Neutrophil (primary cell): ENCODE measurements at regions not wholly inside any gene's neighbourhood (a gene's known extent, or its start where the extent isn't known, plus 50 kb on each side); places are given as distances from the start of the nearest gene placed in this dataset.
A peak's percentile ranks its signal among the peaks of the same experiment; 100 is the strongest.

Source experiments
- H3K27ac ChIP-seq: fragments of 200-600 bp; sonication (generic); 2 replicates; pipeline ENCODE4 v1.5.1; 2016; ENCODE audit warnings: mild to moderate bottlenecking, moderate library complexity
- H3K27me3 ChIP-seq: fragments of 200-600 bp; sonication (generic); 2 replicates; pipeline ENCODE4 v1.6.0; 2016; ENCODE audit warnings: mild to moderate bottlenecking
- H3K36me3 ChIP-seq: fragments of 200-600 bp; sonication (generic); 2 replicates; pipeline ENCODE4 v1.5.1; 2017
- H3K4me1 ChIP-seq, 2 experiments: fragments of 200-600 bp in 1 of 2; sonication (generic) in 1 of 2; 1 replicate in 1 of 2; 2 replicates in 1 of 2; pipeline versions ENCODE4 v1.5.1 to v1.6.1; 2013 to 2016; ENCODE audit warnings: low read depth in 1 of 2, low read length in 1 of 2, mild to moderate bottlenecking in 1 of 2, moderate library complexity in 1 of 2; ENCODE audit not compliant: control insufficient read depth in 1 of 2, insufficient read depth in 1 of 2
- H3K4me3 ChIP-seq, 2 experiments: fragments of 200-600 bp in 1 of 2; sonication (generic) in 1 of 2; 1 replicate in 1 of 2; 2 replicates in 1 of 2; pipeline ENCODE4 v1.5.1; 2013 to 2016; ENCODE audit warnings: low read depth in 1 of 2, low read length in 1 of 2, mild to moderate bottlenecking in 1 of 2, moderate library complexity in 1 of 2
- H3K9me3 ChIP-seq: fragments of 200-600 bp; sonication (generic); 2 replicates; pipeline ENCODE4 v1.5.1; 2016
- CTCF ChIP-seq: fragments of 200-600 bp; sonication (generic); IDR thresholded peaks from 2 replicates; pipeline ENCODE4 v1.5.1; 2016; ENCODE audit warnings: antibody characterized with exemption

GRCh38 chr5:87782916-87783315 lies 370.2 kb upstream of the CCNH start:
- Histone ChIP-seq H3K9me3 (no peaks in the 10 kb centered on the region), H3K36me3 (no peaks in the 10 kb centered on the region), H3K27ac (no peak overlapping the region), H3K4me3 (no peak overlapping the region), H3K4me1 (no peaks in the 10 kb centered on the region), H3K27me3 (peaks cover 67% of the 10 kb centered on the region)
- TF ChIP-seq CTCF: no peak

GRCh38 chr5:87781976-87782375 lies 369.2 kb upstream of the CCNH start:
- Histone ChIP-seq H3K27ac (no peak overlapping the region), H3K4me3 (no peak overlapping the region), H3K4me1 (no peaks in the 10 kb centered on the region), H3K9me3 (no peaks in the 10 kb centered on the region), H3K36me3 (no peaks in the 10 kb centered on the region), H3K27me3 (peaks cover 76% of the 10 kb centered on the region)
- no peak for TF ChIP-seq CTCF

GRCh38 chr5:87780831-87781760 lies 368.4 kb upstream of the CCNH start:
- Histone ChIP-seq H3K4me1 (no peaks in the 10 kb centered on the region), H3K27ac (no peak overlapping the region), H3K9me3 (no peaks in the 10 kb centered on the region), H3K36me3 (no peaks in the 10 kb centered on the region), H3K4me3 (no peak overlapping the region), H3K27me3 (peaks cover 78% of the 10 kb centered on the region)
- TF ChIP-seq CTCF: peak; percentile 14

GRCh38 chr5:87778876-87779275 lies 366.1 kb upstream of the CCNH start:
- Histone ChIP-seq H3K4me1 (no peaks in the 10 kb centered on the region), H3K27ac (no peak overlapping the region), H3K4me3 (no peak overlapping the region), H3K36me3 (no peaks in the 10 kb centered on the region), H3K27me3 (peaks cover 62% of the 10 kb centered on the region), H3K9me3 (no peaks in the 10 kb centered on the region)
- no peak for TF ChIP-seq CTCF

GRCh38 chr5:87777877-87778276 lies 365.1 kb upstream of the CCNH start:
- Histone ChIP-seq H3K4me1 (no peaks in the 10 kb centered on the region), H3K4me3 (no peak overlapping the region), H3K27me3 (peaks cover 52% of the 10 kb centered on the region), H3K36me3 (no peaks in the 10 kb centered on the region), H3K27ac (no peak overlapping the region), H3K9me3 (no peaks in the 10 kb centered on the region)
- no peak for TF ChIP-seq CTCF
